ENCODE measurements at regions not wholly inside any gene's neighbourhood (a gene's known extent, or its start where the extent isn't known, plus 50 kb on each side); places are given as distances from the start of the nearest gene placed in this dataset.

- no peak for DNase-seq
- Histone ChIP-seq H3K4me1 (peaks cover 19% of the 10 kb centered on the region), H3K27me3 (no peaks in the 10 kb centered on the region), H3K36me3 (ENCODE audit: low read depth, missing control alignments) (no peaks in the 10 kb centered on the region), H3K27ac (no peak overlapping the region), H3K4me3 (no peak overlapping the region), H3K9me3 (no peaks in the 10 kb centered on the region)
- intact Hi-C loops (cut with DNase I; ENCODE audit: low total_unique reads): no loop called here
- TF ChIP-seq, protein P1, sequence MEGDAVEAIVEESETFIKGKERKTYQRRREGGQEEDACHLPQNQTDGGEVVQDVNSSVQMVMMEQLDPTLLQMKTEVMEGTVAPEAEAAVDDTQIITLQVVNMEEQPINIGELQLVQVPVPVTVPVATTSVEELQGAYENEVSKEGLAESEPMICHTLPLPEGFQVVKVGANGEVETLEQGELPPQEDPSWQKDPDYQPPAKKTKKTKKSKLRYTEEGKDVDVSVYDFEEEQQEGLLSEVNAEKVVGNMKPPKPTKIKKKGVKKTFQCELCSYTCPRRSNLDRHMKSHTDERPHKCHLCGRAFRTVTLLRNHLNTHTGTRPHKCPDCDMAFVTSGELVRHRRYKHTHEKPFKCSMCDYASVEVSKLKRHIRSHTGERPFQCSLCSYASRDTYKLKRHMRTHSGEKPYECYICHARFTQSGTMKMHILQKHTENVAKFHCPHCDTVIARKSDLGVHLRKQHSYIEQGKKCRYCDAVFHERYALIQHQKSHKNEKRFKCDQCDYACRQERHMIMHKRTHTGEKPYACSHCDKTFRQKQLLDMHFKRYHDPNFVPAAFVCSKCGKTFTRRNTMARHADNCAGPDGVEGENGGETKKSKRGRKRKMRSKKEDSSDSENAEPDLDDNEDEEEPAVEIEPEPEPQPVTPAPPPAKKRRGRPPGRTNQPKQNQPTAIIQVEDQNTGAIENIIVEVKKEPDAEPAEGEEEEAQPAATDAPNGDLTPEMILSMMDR (IDR thresholded peaks at IDR 0.05): no peak
- no peak for TF ChIP-seq POLR2A (IDR thresholded peaks at IDR 0.05)
- 22 to 30% methylated on average over 2 of the region's 2 CpGs for WGBS, 2 donors
Observed at GRCh38 chr1:221634606-221635005, 107.3 kb downstream of the DUSP10 start.

GRCh38 chr1:221635305-221635704, 106.6 kb downstream of the DUSP10 start:
- WGBS, 2 donors: 84 to 88% methylated on average over 2 of the region's 2 CpGs
- H3K4me1 ChIP-seq: peaks cover 19% of the 10 kb centered on the region
- H3K27ac ChIP-seq: no peak overlapping the region
- no peaks in the 10 kb centered on the region for H3K36me3 ChIP-seq (ENCODE audit: low read depth, missing control alignments)
- no peaks in the 10 kb centered on the region for H3K9me3 ChIP-seq
- no peaks in the 10 kb centered on the region for H3K27me3 ChIP-seq
- TF ChIP-seq, protein P1 (IDR thresholded peaks at IDR 0.05): no peak
- no peak for TF ChIP-seq POLR2A (IDR thresholded peaks at IDR 0.05)
- no peak for DNase-seq
- no peak overlapping the region for H3K4me3 ChIP-seq
- intact Hi-C loops (cut with DNase I; ENCODE audit: low total_unique reads): no loop called here

GRCh38 chr1:221636096-221636495, 105.8 kb downstream of the DUSP10 start:
- intact Hi-C loops (cut with DNase I; ENCODE audit: low total_unique reads): no loop called here
- no peaks in the 10 kb centered on the region for H3K9me3 ChIP-seq
- WGBS, 2 donors: 59 to 79% methylated on average over 3 of the region's 3 CpGs
- no peak for DNase-seq
- H3K27ac ChIP-seq: no peak overlapping the region
- H3K36me3 ChIP-seq (ENCODE audit: low read depth, missing control alignments): no peaks in the 10 kb centered on the region
- H3K4me3 ChIP-seq: no peak overlapping the region
- no peaks in the 10 kb centered on the region for H3K27me3 ChIP-seq
- H3K4me1 ChIP-seq: peaks cover 19% of the 10 kb centered on the region
- TF ChIP-seq, protein P1 (IDR thresholded peaks at IDR 0.05): no peak
- no peak for TF ChIP-seq POLR2A (IDR thresholded peaks at IDR 0.05)

- Histone ChIP-seq H3K27me3 (no peaks in the 10 kb centered on the region), H3K4me1 (peaks cover 19% of the 10 kb centered on the region), H3K9me3 (no peaks in the 10 kb centered on the region), H3K36me3 (ENCODE audit: low read depth, missing control alignments) (no peaks in the 10 kb centered on the region), H3K27ac (no peak overlapping the region), H3K4me3 (no peak overlapping the region)
- TF ChIP-seq, protein P1 (IDR thresholded peaks at IDR 0.05): no peak
- TF ChIP-seq POLR2A (IDR thresholded peaks at IDR 0.05): no peak
- intact Hi-C loops (cut with DNase I; ENCODE audit: low total_unique reads): no loop called here
- no peak for DNase-seq
- 81 to 84% methylated on average over 3 of the region's 3 CpGs for WGBS, 2 donors
Observed at GRCh38 chr1:221636967-221637366, 104.9 kb downstream of the DUSP10 start.

GRCh38 chr1:221637641-221638041, 104.2 kb downstream of the DUSP10 start:
- no peaks in the 10 kb centered on the region for H3K36me3 ChIP-seq (ENCODE audit: low read depth, missing control alignments)
- H3K9me3 ChIP-seq: no peaks in the 10 kb centered on the region
- H3K27me3 ChIP-seq: no peaks in the 10 kb centered on the region
- no peak overlapping the region for H3K4me3 ChIP-seq
- WGBS, 2 donors: 35% methylated on average over 2 of the region's 2 CpGs; no CpG with 5 or more reads in 1 of the 2 donors
- peak; percentile 17 for DNase-seq
- H3K4me1 ChIP-seq: peaks cover 19% of the 10 kb centered on the region
- intact Hi-C loops (cut with DNase I; ENCODE audit: low total_unique reads): no loop called here
- H3K27ac ChIP-seq: no peak overlapping the region
- no peak for TF ChIP-seq POLR2A (IDR thresholded peaks at IDR 0.05)
- TF ChIP-seq, protein P1 (IDR thresholded peaks at IDR 0.05): no peak

All from testis (tissue), 2 donors.